ENCODE measurements at regions not wholly inside any gene's neighbourhood (a gene's known extent, or its start where the extent isn't known, plus 50 kb on each side); places are given as distances from the start of the nearest gene placed in this dataset.

GRCh38 chr10:91038971-91039370 is 118.1 kb upstream of the ANKRD1 start:
- peaks cover 0 to 15% (median 11%) of the 10 kb centered on the region in 4 donors for H3K4me1 ChIP-seq (ENCODE audit: control insufficient read depth in 4 of 4, insufficient read depth in 4 of 4, low read length in 3 of 4)
- H3K27ac ChIP-seq (ENCODE audit: low read depth in 1 of 2, low read length in 2 of 2) = no peak overlapping the region
- H3K27me3 ChIP-seq (ENCODE audit: control insufficient read depth in 4 of 4, insufficient read depth in 4 of 4, low read length in 3 of 4) = no peaks in the 10 kb centered on the region
- TF ChIP-seq HNF4A (conservative IDR thresholded peaks at IDR 0.05) (no peak), FOXA1 (IDR thresholded peaks at IDR 0.05) (no peak)
- no peak overlapping the region for H3K4me3 ChIP-seq (ENCODE audit: low read depth in 1 of 3, low read length in 3 of 3)
- no peak for DNase-seq (ENCODE audit: low spot score)
- no peak overlapping the region for H3K9ac ChIP-seq (ENCODE audit: low read depth in 1 of 2, low read length in 2 of 2)
- WGBS = 77% methylated on average over 3 of the region's 3 CpGs
- H3K9me3 ChIP-seq (ENCODE audit: control insufficient read depth in 4 of 4, low read length in 3 of 4) = no peaks in the 10 kb centered on the region
- H3K36me3 ChIP-seq (ENCODE audit: control insufficient read depth in 4 of 4, insufficient read depth in 3 of 4, low read depth in 1 of 4, low read length in 3 of 4) = no peaks in the 10 kb centered on the region

GRCh38 chr10:91040343-91040742 is 119.5 kb upstream of the ANKRD1 start:
- peaks cover 0 to 15% (median 11%) of the 10 kb centered on the region in 4 donors for H3K4me1 ChIP-seq (ENCODE audit: control insufficient read depth in 4 of 4, insufficient read depth in 4 of 4, low read length in 3 of 4)
- no peaks in the 10 kb centered on the region for H3K9me3 ChIP-seq (ENCODE audit: control insufficient read depth in 4 of 4, low read length in 3 of 4)
- DNase-seq (ENCODE audit: low spot score) = no peak
- no peaks in the 10 kb centered on the region for H3K36me3 ChIP-seq (ENCODE audit: control insufficient read depth in 4 of 4, insufficient read depth in 3 of 4, low read depth in 1 of 4, low read length in 3 of 4)
- H3K27ac ChIP-seq (ENCODE audit: low read depth in 1 of 2, low read length in 2 of 2) = no peak overlapping the region
- no peak overlapping the region for H3K4me3 ChIP-seq (ENCODE audit: low read depth in 1 of 3, low read length in 3 of 3)
- no peak overlapping the region for H3K9ac ChIP-seq (ENCODE audit: low read depth in 1 of 2, low read length in 2 of 2)
- no peaks in the 10 kb centered on the region for H3K27me3 ChIP-seq (ENCODE audit: control insufficient read depth in 4 of 4, insufficient read depth in 4 of 4, low read length in 3 of 4)
- 93% methylated on average over 2 of the region's 2 CpGs for WGBS
- TF ChIP-seq FOXA2 (IDR thresholded peaks at IDR 0.05) (no peak), RAD21 (IDR thresholded peaks at IDR 0.05) (no peak), HNF4G (IDR thresholded peaks at IDR 0.05) (no peak), ATF3 (IDR thresholded peaks at IDR 0.05) (no peak), HNF4A (conservative IDR thresholded peaks at IDR 0.05) (no peak), GABPA (IDR thresholded peaks at IDR 0.05 in 1 of 2, conservative IDR thresholded peaks at IDR 0.05 in 1 of 2) (no peak), REST (IDR thresholded peaks at IDR 0.05) (no peak), SP1 (IDR thresholded peaks at IDR 0.05) (no peak), ZBTB33 (IDR thresholded peaks at IDR 0.05) (no peak), MAX (IDR thresholded peaks at IDR 0.05) (no peak), TAF1 (conservative IDR thresholded peaks at IDR 0.05) (no peak), RXRA (IDR thresholded peaks at IDR 0.05) (no peak), EGR1 (IDR thresholded peaks at IDR 0.05; ENCODE audit: low read depth in 2 of 2) (no peak), NR2F2 (IDR thresholded peaks at IDR 0.05) (no peak)
